ENCODE measurements at regions not wholly inside any gene's neighbourhood (a gene's known extent, or its start where the extent isn't known, plus 50 kb on each side); places are given as distances from the start of the nearest gene placed in this dataset.

DNA sequence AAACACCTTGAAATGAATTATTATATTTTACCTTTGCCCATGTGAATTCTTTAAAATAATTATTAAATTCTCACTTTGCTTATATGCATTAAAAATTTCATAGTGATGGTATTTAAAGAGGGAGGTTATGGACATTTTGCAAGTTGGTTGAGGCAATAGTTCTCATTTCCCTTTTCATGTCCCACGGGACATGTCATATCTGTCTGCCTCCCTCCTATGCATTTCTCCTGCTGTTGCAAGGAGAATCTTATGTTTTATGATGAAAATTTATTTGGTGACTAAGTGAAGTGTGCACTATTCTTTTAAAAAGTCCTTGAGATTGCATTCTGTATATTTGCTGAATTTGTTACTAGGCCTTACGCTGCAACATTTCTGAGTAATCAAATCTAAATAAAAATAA lies 67.2 kb downstream of the UTRN start:
- no peak overlapping the region for H4K8ac ChIP-seq (replicated peaks; ENCODE audit: insufficient read length, low read depth, low read length)
- no CpG with 5 or more reads among the region's 2 CpGs for WGBS (ENCODE audit: extremely low coverage, insufficient read length, low lambda C conversion rate)
- H3K9ac ChIP-seq (ENCODE audit: extremely low read depth, insufficient read length, low read length), result no peak overlapping the region
- no peak overlapping the region for H2BK15ac ChIP-seq (ENCODE audit: low read depth, low read length)
- H4K5ac ChIP-seq (ENCODE audit: insufficient read length, low read depth, low read length), result no peak overlapping the region
- H4K91ac ChIP-seq (ENCODE audit: insufficient read length, low read depth, low read length), result no peak overlapping the region
- H3K23me2 ChIP-seq (ENCODE audit: insufficient read length, low read depth, low read length, poor library complexity, severe bottlenecking), result no peaks in the 10 kb centered on the region
- H3K18ac ChIP-seq (ENCODE audit: insufficient read length, low read depth, low read length), result no peak overlapping the region
- H3K56ac ChIP-seq (ENCODE audit: insufficient read length, low read depth, low read length), result no peak overlapping the region
- no peak overlapping the region for H2AFZ ChIP-seq (ENCODE audit: low read length)
- H2AK5ac ChIP-seq (ENCODE audit: insufficient read length, low read length), result no peak overlapping the region
- no peak overlapping the region for H2BK20ac ChIP-seq (ENCODE audit: low read depth, low read length, poor library complexity, severe bottlenecking)
- H3K9me3 ChIP-seq (ENCODE audit: control insufficient read depth, low read depth, low read length), result no peaks in the 10 kb centered on the region
- H3K27me3 ChIP-seq (ENCODE audit: insufficient read depth, low read length), result no peaks in the 10 kb centered on the region
- no peak overlapping the region for H3K14ac ChIP-seq (ENCODE audit: insufficient read depth, low read length)
- Mint-ChIP-seq H3K9me3 (peaks cover 2 to 3% of the 10 kb centered on the region in 2 experiments; a peak in 4 of 5 replicates), H3K27ac (no peak overlapping the region), H3K36me3 (ENCODE audit: insufficient read depth in 1 of 3, low read depth in 3 of 3) (peaks cover 2 to 3% (median 2%) of the 10 kb centered on the region in 3 experiments; a peak in 5 of 7 replicates), H3K27me3 (ENCODE audit: low read depth) (no peaks in the 10 kb centered on the region), H3K4me1 (peaks cover 32 to 34% of the 10 kb centered on the region in 2 experiments), H3K4me3 (no peak overlapping the region)
- H3K79me1 ChIP-seq (ENCODE audit: insufficient read depth, low read depth, low read length, poor library complexity, severe bottlenecking), result peaks cover 4% of the 10 kb centered on the region
- no peak overlapping the region for H2BK120ac ChIP-seq (ENCODE audit: low read depth, low read length, poor library complexity, severe bottlenecking)
- no peaks in the 10 kb centered on the region for H4K20me1 ChIP-seq (ENCODE audit: control insufficient read depth, insufficient read depth, insufficient read length)
- no peak overlapping the region for H3T11ph ChIP-seq (ENCODE audit: low read length)
- H3K79me2 ChIP-seq (ENCODE audit: insufficient read depth, low read length), result peaks cover 6% of the 10 kb centered on the region; the same call in 1 of the 2 replicates
- no peak overlapping the region for H3K4ac ChIP-seq (ENCODE audit: low read depth, low read length)
- H2BK5ac ChIP-seq (ENCODE audit: insufficient read length, low read length), result no peak overlapping the region
- DNase-seq, result no peak
- TF ChIP-seq, protein P1, sequence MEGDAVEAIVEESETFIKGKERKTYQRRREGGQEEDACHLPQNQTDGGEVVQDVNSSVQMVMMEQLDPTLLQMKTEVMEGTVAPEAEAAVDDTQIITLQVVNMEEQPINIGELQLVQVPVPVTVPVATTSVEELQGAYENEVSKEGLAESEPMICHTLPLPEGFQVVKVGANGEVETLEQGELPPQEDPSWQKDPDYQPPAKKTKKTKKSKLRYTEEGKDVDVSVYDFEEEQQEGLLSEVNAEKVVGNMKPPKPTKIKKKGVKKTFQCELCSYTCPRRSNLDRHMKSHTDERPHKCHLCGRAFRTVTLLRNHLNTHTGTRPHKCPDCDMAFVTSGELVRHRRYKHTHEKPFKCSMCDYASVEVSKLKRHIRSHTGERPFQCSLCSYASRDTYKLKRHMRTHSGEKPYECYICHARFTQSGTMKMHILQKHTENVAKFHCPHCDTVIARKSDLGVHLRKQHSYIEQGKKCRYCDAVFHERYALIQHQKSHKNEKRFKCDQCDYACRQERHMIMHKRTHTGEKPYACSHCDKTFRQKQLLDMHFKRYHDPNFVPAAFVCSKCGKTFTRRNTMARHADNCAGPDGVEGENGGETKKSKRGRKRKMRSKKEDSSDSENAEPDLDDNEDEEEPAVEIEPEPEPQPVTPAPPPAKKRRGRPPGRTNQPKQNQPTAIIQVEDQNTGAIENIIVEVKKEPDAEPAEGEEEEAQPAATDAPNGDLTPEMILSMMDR (conservative IDR thresholded peaks at IDR 0.05), result no peak
- H3K4me2 ChIP-seq (ENCODE audit: insufficient read depth, insufficient read length, low read length), result no peak overlapping the region
- peaks cover 9% of the 10 kb centered on the region for H3K4me1 ChIP-seq (ENCODE audit: insufficient read depth, low read length)
- H3K27ac ChIP-seq (ENCODE audit: insufficient read length, low read depth, low read length), result no peak overlapping the region
- no peak overlapping the region for H3K23ac ChIP-seq (ENCODE audit: insufficient read length, low read depth, low read length)
- no peak overlapping the region for H2BK12ac ChIP-seq (ENCODE audit: insufficient read length, low read depth, low read length)

All from H9 (cell line).